ENCODE measurements at regions not wholly inside any gene's neighbourhood (a gene's known extent, or its start where the extent isn't known, plus 50 kb on each side); places are given as distances from the start of the nearest gene placed in this dataset.

- no peak for DNase-seq (ENCODE audit: low spot score)
Observed at GRCh38 chr4:36719425-36719824, 438.0 kb downstream of the DTHD1 start.

GRCh38 chr4:36722986-36723385 is 441.6 kb downstream of the DTHD1 start:
- no peak for DNase-seq (ENCODE audit: low spot score)

GRCh38 chr4:36734334-36734733 is 452.9 kb downstream of the DTHD1 start:
- DNase-seq (ENCODE audit: low spot score): no peak

- no peak for DNase-seq (ENCODE audit: low spot score)
Observed at GRCh38 chr4:36737691-36738090, 456.3 kb downstream of the DTHD1 start.

- no peak for DNase-seq (ENCODE audit: low spot score)
Observed at GRCh38 chr4:36740796-36741310, 459.4 kb downstream of the DTHD1 start.

GRCh38 chr4:36747277-36748129 is 466.1 kb downstream of the DTHD1 start:
- DNase-seq (ENCODE audit: low spot score): no peak

- no peak for DNase-seq (ENCODE audit: low spot score)
Observed at GRCh38 chr4:36753048-36753447, 471.6 kb downstream of the DTHD1 start.

GRCh38 chr4:36757580-36758311 is 476.3 kb downstream of the DTHD1 start:
- DNase-seq (ENCODE audit: low spot score): no peak

GRCh38 chr4:36758312-36759178 is 477.1 kb downstream of the DTHD1 start:
- no peak for DNase-seq (ENCODE audit: low spot score)

GRCh38 chr4:36761607-36762006 is 480.2 kb downstream of the DTHD1 start:
- DNase-seq (ENCODE audit: low spot score): no peak

- no peak for DNase-seq (ENCODE audit: low spot score)
Observed at GRCh38 chr4:36763814-36764213, 480.7 kb upstream of the NWD2 start.

- no peak for DNase-seq (ENCODE audit: low spot score)
Observed at GRCh38 chr4:36767596-36767995, 476.9 kb upstream of the NWD2 start.

- DNase-seq (ENCODE audit: low spot score): no peak
Observed at GRCh38 chr4:36771411-36772153, 473.0 kb upstream of the NWD2 start.

GRCh38 chr4:36772154-36772516 is 472.4 kb upstream of the NWD2 start:
- no peak for DNase-seq (ENCODE audit: low spot score)

GRCh38 chr4:36773467-36773866 is 471.1 kb upstream of the NWD2 start:
- DNase-seq (ENCODE audit: low spot score): no peak

GRCh38 chr4:36775544-36775943 is 469.0 kb upstream of the NWD2 start:
- no peak for DNase-seq (ENCODE audit: low spot score)

GRCh38 chr4:36779601-36780000 is 464.9 kb upstream of the NWD2 start:
- no peak for DNase-seq (ENCODE audit: low spot score)

- no peak for DNase-seq (ENCODE audit: low spot score)
Observed at GRCh38 chr4:36785973-36786372, 458.6 kb upstream of the NWD2 start.

GRCh38 chr4:36786519-36786918 is 458.0 kb upstream of the NWD2 start:
- no peak for DNase-seq (ENCODE audit: low spot score)

GRCh38 chr4:36794716-36795115 is 449.8 kb upstream of the NWD2 start:
- DNase-seq (ENCODE audit: low spot score): no peak

GRCh38 chr4:36812149-36812548 is 432.4 kb upstream of the NWD2 start:
- no peak for DNase-seq (ENCODE audit: low spot score)

GRCh38 chr4:36815536-36815935 is 429.0 kb upstream of the NWD2 start:
- DNase-seq (ENCODE audit: low spot score): no peak
